NCI-H2227 treated with DMSO at 0.1 percent for 48 hours (cell line): ENCODE measurements at regions not wholly inside any gene's neighbourhood (a gene's known extent, or its start where the extent isn't known, plus 50 kb on each side); places are given as distances from the start of the nearest gene placed in this dataset.

Experiments
- DNase-seq: peaks from one replicate; lab custom pipeline; 2025; lab: John Stamatoyannopoulos, UW

- DNase-seq: peak; percentile 77
These were observed 529.8 kb upstream of the VRK2 start for GRCh38 chr2:57516698-57517340.

GRCh38 chr2:57523304-57523703 lies 523.3 kb upstream of the VRK2 start:
- no peak for DNase-seq

- no peak for DNase-seq
These were observed 518.9 kb upstream of the VRK2 start for GRCh38 chr2:57527685-57528084.

GRCh38 chr2:57528499-57528898 lies 518.1 kb upstream of the VRK2 start:
- no peak for DNase-seq

- no peak for DNase-seq
These were observed 512.2 kb upstream of the VRK2 start for GRCh38 chr2:57534358-57534757.

GRCh38 chr2:57536535-57537231 lies 509.9 kb upstream of the VRK2 start:
- no peak for DNase-seq

GRCh38 chr2:57539761-57540160 lies 506.8 kb upstream of the VRK2 start:
- DNase-seq: no peak

GRCh38 chr2:57542081-57542480 lies 504.5 kb upstream of the VRK2 start:
- DNase-seq: no peak

- DNase-seq: no peak
These were observed 503.4 kb upstream of the VRK2 start for GRCh38 chr2:57543211-57543610.

GRCh38 chr2:57544624-57545023 lies 502.0 kb upstream of the VRK2 start:
- DNase-seq: no peak

- no peak for DNase-seq
These were observed 500.1 kb upstream of the VRK2 start for GRCh38 chr2:57546478-57546877.

- peak; percentile 34 for DNase-seq
These were observed 496.9 kb upstream of the VRK2 start for GRCh38 chr2:57549642-57550102.

GRCh38 chr2:57550912-57551311 lies 495.7 kb upstream of the VRK2 start:
- DNase-seq: no peak

- DNase-seq: no peak
These were observed 493.7 kb upstream of the VRK2 start for GRCh38 chr2:57552885-57553284.

- no peak for DNase-seq
These were observed 492.3 kb upstream of the VRK2 start for GRCh38 chr2:57554348-57554747.

GRCh38 chr2:57558312-57558711 lies 488.3 kb upstream of the VRK2 start:
- no peak for DNase-seq

GRCh38 chr2:57562495-57562894 lies 484.1 kb upstream of the VRK2 start:
- DNase-seq: peak; percentile 92

GRCh38 chr2:57563015-57563414 lies 483.6 kb upstream of the VRK2 start:
- DNase-seq: peak; percentile 75

- no peak for DNase-seq
These were observed 479.4 kb upstream of the VRK2 start for GRCh38 chr2:57567245-57567644.

GRCh38 chr2:57569396-57569795 lies 477.2 kb upstream of the VRK2 start:
- DNase-seq: peak; percentile 47

GRCh38 chr2:57570961-57571360 lies 475.6 kb upstream of the VRK2 start:
- no peak for DNase-seq

GRCh38 chr2:57575700-57576268 lies 470.8 kb upstream of the VRK2 start:
- DNase-seq: no peak

GRCh38 chr2:57576983-57577382 lies 469.6 kb upstream of the VRK2 start:
- DNase-seq: no peak
